ENCODE measurements at regions not wholly inside any gene's neighbourhood (a gene's known extent, or its start where the extent isn't known, plus 50 kb on each side); places are given as distances from the start of the nearest gene placed in this dataset.
A peak's percentile ranks its signal among the peaks of the same experiment; 100 is the strongest.

DNA sequence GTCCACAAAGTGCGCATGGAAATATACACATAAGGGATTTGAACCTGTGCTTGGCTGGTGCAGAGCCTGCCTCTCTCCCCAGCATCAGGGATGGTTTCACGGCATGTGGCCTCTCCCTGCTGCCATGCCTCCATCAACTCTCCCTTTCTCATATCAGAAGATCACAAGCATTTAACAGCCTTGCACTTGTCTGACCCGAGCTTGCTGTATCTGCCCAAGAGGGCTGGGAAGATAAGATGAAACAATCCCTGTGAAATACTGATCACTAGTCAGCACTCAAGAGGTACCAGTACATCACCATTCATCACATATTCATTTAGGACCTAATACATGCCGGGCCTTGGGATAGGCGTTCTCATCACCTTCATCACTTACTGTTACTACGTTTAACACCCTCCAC, 107.6 kb upstream of the ARHGEF3 start:
- 39 to 57% methylated on average over 6 of the region's 6 CpGs for WGBS, 2 donors
- peak in 3 of 8 donors; percentile 23 to 57 (median 28) for ATAC-seq

DNA sequence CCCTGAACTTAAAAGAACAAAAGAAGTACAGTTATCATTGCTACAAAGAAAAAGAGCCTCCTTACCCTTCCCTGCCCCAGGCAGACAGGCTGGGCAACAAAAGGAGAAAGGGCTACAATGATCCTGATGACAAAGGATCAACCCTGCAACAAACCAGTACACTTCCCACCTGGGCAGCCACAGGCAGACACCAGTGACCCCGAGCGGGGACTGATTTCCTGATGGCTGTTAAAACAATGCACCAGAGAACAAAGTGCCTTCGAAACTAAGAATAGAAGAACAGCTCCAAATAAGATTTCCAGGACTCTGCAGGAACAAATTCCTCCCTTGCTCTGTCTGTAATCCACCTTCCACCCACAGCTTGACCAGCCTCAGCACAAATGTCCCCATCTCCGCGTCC, 106.3 kb upstream of the ARHGEF3 start:
- ATAC-seq = peak; percentile 38 to 81 (median 60)
- 52 to 63% methylated on average over 5 of the region's 5 CpGs for WGBS, 2 donors
- TF ChIP-seq, protein P1, sequence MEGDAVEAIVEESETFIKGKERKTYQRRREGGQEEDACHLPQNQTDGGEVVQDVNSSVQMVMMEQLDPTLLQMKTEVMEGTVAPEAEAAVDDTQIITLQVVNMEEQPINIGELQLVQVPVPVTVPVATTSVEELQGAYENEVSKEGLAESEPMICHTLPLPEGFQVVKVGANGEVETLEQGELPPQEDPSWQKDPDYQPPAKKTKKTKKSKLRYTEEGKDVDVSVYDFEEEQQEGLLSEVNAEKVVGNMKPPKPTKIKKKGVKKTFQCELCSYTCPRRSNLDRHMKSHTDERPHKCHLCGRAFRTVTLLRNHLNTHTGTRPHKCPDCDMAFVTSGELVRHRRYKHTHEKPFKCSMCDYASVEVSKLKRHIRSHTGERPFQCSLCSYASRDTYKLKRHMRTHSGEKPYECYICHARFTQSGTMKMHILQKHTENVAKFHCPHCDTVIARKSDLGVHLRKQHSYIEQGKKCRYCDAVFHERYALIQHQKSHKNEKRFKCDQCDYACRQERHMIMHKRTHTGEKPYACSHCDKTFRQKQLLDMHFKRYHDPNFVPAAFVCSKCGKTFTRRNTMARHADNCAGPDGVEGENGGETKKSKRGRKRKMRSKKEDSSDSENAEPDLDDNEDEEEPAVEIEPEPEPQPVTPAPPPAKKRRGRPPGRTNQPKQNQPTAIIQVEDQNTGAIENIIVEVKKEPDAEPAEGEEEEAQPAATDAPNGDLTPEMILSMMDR (IDR thresholded peaks at IDR 0.05) = peak in 3 of 9 donors; percentile 8 to 33 (median 15)
- peak overlapping the region in 5 of 10 donors; percentile 5 to 61 (median 51) for H3K27ac ChIP-seq
- no peaks in the 10 kb centered on the region for H3K27me3 ChIP-seq
- H3K9me3 ChIP-seq = no peaks in the 10 kb centered on the region
- H3K36me3 ChIP-seq = no peaks in the 10 kb centered on the region
- intact Hi-C loops (cut with DNase I) = no loop called here
- DNase-seq = peak in 1 of 2 donors; percentile 33
- H3K4me3 ChIP-seq = peak overlapping the region in 2 of 10 donors; percentile 8 to 10
- peaks cover 3 to 39% (median 18%) of the 10 kb centered on the region in 9 donors for H3K4me1 ChIP-seq

More for the DNA sequence above, 107.6 kb upstream of the ARHGEF3 start:
- Histone ChIP-seq H3K27ac (no peak overlapping the region), H3K4me1 (peaks cover 3 to 38% (median 18%) of the 10 kb centered on the region in 9 donors), H3K36me3 (no peaks in the 10 kb centered on the region), H3K27me3 (no peaks in the 10 kb centered on the region), H3K9me3 (no peaks in the 10 kb centered on the region), H3K4me3 (no peak overlapping the region)
- TF ChIP-seq, protein P1 (IDR thresholded peaks at IDR 0.05) = no peak
- no peak for DNase-seq
- intact Hi-C loops (cut with DNase I) = no loop called here

DNA sequence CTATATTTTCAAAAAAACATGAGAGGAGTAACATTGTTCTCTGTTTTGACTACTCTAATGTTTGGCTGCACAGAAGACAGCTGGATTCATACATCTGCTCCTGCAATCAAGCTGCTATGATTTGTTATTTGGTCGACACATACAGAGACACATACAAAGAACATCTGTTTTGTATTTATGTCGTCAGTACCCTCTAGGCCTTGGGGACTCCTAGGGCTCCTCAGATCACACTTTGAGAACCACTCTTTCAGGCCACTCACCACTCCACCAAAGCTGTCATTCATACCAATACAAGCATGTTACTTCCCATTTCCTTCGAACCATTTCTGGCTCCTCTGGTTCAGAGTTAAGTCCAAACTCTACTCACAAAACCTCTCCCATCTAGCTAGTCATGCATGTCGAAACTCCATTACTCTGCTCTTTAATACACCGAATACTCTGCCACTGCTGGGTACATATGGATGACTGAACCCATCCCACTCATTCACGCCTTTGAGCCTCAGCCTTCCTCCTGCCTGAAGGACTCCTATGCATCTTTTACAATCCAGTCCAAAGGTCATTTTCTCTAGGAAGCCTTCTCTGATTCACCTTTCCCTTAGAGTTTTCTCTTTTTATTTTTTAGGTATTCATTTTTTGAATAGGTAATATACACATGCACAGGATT, 102.9 kb upstream of the ARHGEF3 start:
- Histone ChIP-seq H3K27ac (no peak overlapping the region), H3K4me1 (peaks cover 0 to 41% (median 7%) of the 10 kb centered on the region in 9 donors), H3K27me3 (no peaks in the 10 kb centered on the region), H3K4me3 (no peak overlapping the region), H3K9me3 (no peaks in the 10 kb centered on the region), H3K36me3 (no peaks in the 10 kb centered on the region)
- DNase-seq = no peak
- intact Hi-C loops (cut with DNase I) = no loop called here
- ATAC-seq = no peak
- TF ChIP-seq, protein P1 (IDR thresholded peaks at IDR 0.05) = no peak
- 72 to 76% methylated on average over 6 of the region's 6 CpGs for WGBS, 2 donors

DNA sequence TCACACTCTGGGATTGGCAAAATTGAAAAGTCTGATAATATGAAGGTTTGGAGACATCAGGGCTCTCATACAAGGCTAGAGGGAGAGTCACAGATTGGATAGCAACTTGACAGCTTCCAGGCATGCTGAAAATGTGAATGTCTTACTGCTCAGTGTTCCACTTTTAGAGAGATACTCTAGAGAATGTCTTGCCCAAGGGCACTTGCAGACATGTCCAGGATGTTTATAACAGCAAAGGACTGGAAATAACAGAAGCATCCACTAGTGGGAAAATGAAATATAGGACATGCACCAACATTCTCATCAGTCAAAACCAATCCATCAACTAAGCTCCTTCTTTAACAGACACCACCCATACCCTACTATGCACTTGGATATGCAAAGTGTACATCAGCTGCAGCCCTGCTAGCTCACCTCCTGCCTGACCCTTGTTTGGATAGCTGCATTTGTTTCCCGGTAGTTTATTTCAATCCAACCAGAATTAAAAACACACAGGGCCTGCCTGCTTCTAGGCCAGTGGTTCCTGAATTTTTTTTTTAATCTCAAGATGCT, 101.6 kb upstream of the ARHGEF3 start:
- Histone ChIP-seq H3K36me3 (no peaks in the 10 kb centered on the region), H3K4me1 (peaks cover 0 to 38% (median 5%) of the 10 kb centered on the region in 9 donors), H3K9me3 (no peaks in the 10 kb centered on the region), H3K4me3 (no peak overlapping the region), H3K27ac (no peak overlapping the region), H3K27me3 (no peaks in the 10 kb centered on the region)
- 90 to 92% methylated on average over 1 of the region's 1 CpG for WGBS, 2 donors
- ATAC-seq = no peak
- DNase-seq = no peak
- TF ChIP-seq, protein P1 (IDR thresholded peaks at IDR 0.05) = no peak
- intact Hi-C loops (cut with DNase I) = no loop called here
